Loucy (cell line): ENCODE measurements at regions not wholly inside any gene's neighbourhood (a gene's known extent, or its start where the extent isn't known, plus 50 kb on each side); places are given as distances from the start of the nearest gene placed in this dataset.

Source experiments
- EZH2phosphoT487 ChIP-seq: fragments of 200-600 bp; IDR thresholded peaks from 2 replicates; pipeline ENCODE4 v1.6.1; 2018; ENCODE audit warnings: antibody characterized with exemption, mild to moderate bottlenecking, moderate library complexity, borderline replicate concordance
- TF ChIP-seq, protein P1 (sequence below): fragments of 200-600 bp; sonication (generic); conservative IDR thresholded peaks from 2 replicates; pipeline ENCODE4 v1.5.1; 2014; ENCODE audit warnings: mild to moderate bottlenecking, antibody characterized with exemption, low read length

DNA sequence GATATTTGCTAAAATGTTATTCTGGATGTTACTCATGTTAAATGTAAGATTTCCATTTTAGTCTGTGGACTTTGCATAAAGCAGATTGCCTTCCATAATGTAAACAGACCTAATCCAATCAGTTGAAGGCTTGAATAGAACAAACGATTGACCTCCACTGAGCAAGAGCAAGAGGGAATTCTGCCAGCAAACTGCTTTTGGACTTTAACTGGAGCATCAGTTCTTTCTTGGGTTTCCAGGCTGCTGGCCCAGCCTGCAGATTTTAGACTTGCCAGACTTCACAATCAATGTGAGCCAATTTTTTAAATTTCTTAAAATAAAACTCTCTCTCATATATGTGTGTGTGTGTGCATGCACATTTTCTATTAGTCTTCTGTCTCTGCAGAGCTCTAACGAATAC is 1248.8 kb downstream of the ADGRL3 start:
- TF ChIP-seq, protein P1, sequence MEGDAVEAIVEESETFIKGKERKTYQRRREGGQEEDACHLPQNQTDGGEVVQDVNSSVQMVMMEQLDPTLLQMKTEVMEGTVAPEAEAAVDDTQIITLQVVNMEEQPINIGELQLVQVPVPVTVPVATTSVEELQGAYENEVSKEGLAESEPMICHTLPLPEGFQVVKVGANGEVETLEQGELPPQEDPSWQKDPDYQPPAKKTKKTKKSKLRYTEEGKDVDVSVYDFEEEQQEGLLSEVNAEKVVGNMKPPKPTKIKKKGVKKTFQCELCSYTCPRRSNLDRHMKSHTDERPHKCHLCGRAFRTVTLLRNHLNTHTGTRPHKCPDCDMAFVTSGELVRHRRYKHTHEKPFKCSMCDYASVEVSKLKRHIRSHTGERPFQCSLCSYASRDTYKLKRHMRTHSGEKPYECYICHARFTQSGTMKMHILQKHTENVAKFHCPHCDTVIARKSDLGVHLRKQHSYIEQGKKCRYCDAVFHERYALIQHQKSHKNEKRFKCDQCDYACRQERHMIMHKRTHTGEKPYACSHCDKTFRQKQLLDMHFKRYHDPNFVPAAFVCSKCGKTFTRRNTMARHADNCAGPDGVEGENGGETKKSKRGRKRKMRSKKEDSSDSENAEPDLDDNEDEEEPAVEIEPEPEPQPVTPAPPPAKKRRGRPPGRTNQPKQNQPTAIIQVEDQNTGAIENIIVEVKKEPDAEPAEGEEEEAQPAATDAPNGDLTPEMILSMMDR, result no peak
- TF ChIP-seq EZH2phosphoT487, result no peak
